Endodermal cell (in vitro differentiated cells): ENCODE measurements at regions not wholly inside any gene's neighbourhood (a gene's known extent, or its start where the extent isn't known, plus 50 kb on each side); places are given as distances from the start of the nearest gene placed in this dataset.

Experiments used
- DNase-seq: peaks from one replicate; pipeline ENCODE4 v3.0.0-alpha.2; 2017
- H3K27ac ChIP-seq: 2 replicates; pipeline ENCODE4 v1.5.1; 2013; ENCODE audit warnings: mild to moderate bottlenecking, low read depth, low read length, moderate library complexity
- H3K27me3 ChIP-seq: 2 replicates; pipeline ENCODE4 v1.6.1; 2013; ENCODE audit warnings: mild to moderate bottlenecking, low read length, moderate library complexity; ENCODE audit not compliant: insufficient read depth, control insufficient read depth, poor library complexity, severe bottlenecking
- H3K36me3 ChIP-seq: 2 replicates; pipeline ENCODE4 v1.7.0; 2013; ENCODE audit warnings: mild to moderate bottlenecking, low read length, moderate library complexity; ENCODE audit not compliant: control insufficient read depth, insufficient read depth
- H3K4me1 ChIP-seq: one replicate; pipeline ENCODE4 v1.7.0; 2013; ENCODE audit warnings: low read length; ENCODE audit not compliant: control insufficient read depth, insufficient read depth
- H3K4me3 ChIP-seq: 2 replicates; pipeline ENCODE4 v1.5.1; 2013; ENCODE audit warnings: mild to moderate bottlenecking, low read length, moderate library complexity
- H3K9ac ChIP-seq: 2 replicates; pipeline ENCODE4 v1.6.1; 2013; ENCODE audit warnings: mild to moderate bottlenecking, low read length, moderate library complexity; ENCODE audit not compliant: poor library complexity, severe bottlenecking; ENCODE audit errors: extremely low read depth
- H3K9me3 ChIP-seq: 2 replicates; pipeline ENCODE4 v1.6.1; 2013; ENCODE audit warnings: mild to moderate bottlenecking, low read length, moderate library complexity; ENCODE audit not compliant: control insufficient read depth
- H3K27ac Mint-ChIP-seq: 2 replicates; pipeline ENCODE4 v1.8.0; 2020; ENCODE audit warnings: mixed read lengths
- H3K27me3 Mint-ChIP-seq: 2 replicates; pipeline ENCODE4 v1.8.0; 2021; ENCODE audit warnings: mild to moderate bottlenecking, mixed read lengths; ENCODE audit not compliant: insufficient read depth
- H3K36me3 Mint-ChIP-seq: 2 replicates; pipeline ENCODE4 v1.8.0; 2020; ENCODE audit warnings: low read depth, mixed read lengths
- H3K4me1 Mint-ChIP-seq: 2 replicates; pipeline ENCODE4 v1.8.0; 2020; ENCODE audit warnings: mixed read lengths
- H3K4me3 Mint-ChIP-seq: 2 replicates; pipeline ENCODE4 v1.8.0; 2020; ENCODE audit warnings: mild to moderate bottlenecking, moderate library complexity, mixed read lengths
- H3K9me3 Mint-ChIP-seq: 2 replicates; pipeline ENCODE4 v1.8.0; 2020; ENCODE audit warnings: mild to moderate bottlenecking, mixed read lengths
- CTCF ChIP-seq: fragments of 200-600 bp; sonication (generic); conservative IDR thresholded peaks from 2 replicates; pipeline ENCODE4 v1.5.0; 2021; ENCODE audit warnings: antibody characterized with exemption, mild to moderate bottlenecking
- WGBS, 2 experiments: methylation state at CpG; one replicate each; pipeline versions ENCODE4 v1.1.5 to v1.1.7; 2013; ENCODE audit warnings: missing lambda C conversion rate in 2 of 2, mixed read lengths in 1 of 2; ENCODE audit not compliant: insufficient coverage in 1 of 2, insufficient read length in 1 of 2; 5-methylcytosine and 5-hydroxymethylcytosine counted together

GRCh38 chr7:46256870-46257661 lies 336.0 kb upstream of the IGFBP3 start:
- 78 to 91% methylated on average over 4 to 8 of the region's 8 CpGs for WGBS, 2 experiments
- peaks cover 42% of the 10 kb centered on the region for H3K9me3 Mint-ChIP-seq

GRCh38 chr7:46253520-46253919 lies 332.4 kb upstream of the IGFBP3 start:
- Histone ChIP-seq H3K9ac (no peak overlapping the region), H3K27me3 (no peaks in the 10 kb centered on the region), H3K36me3 (no peaks in the 10 kb centered on the region), H3K27ac (no peak overlapping the region), H3K4me1 (no peaks in the 10 kb centered on the region), H3K4me3 (no peak overlapping the region), H3K9me3 (peaks cover 24% of the 10 kb centered on the region)
- no peaks in the 10 kb centered on the region for H3K27me3 Mint-ChIP-seq
- H3K36me3 Mint-ChIP-seq, result no peaks in the 10 kb centered on the region
- DNase-seq, result no peak
- no peaks in the 10 kb centered on the region for H3K4me1 Mint-ChIP-seq
- no peak overlapping the region for H3K4me3 Mint-ChIP-seq
- no peak overlapping the region for H3K27ac Mint-ChIP-seq
- peaks cover 13% of the 10 kb centered on the region for H3K9me3 Mint-ChIP-seq
- 80 to 94% methylated on average over 1 of the region's 1 CpG for WGBS, 2 experiments
- TF ChIP-seq CTCF, result no peak

More at GRCh38 chr7:46256870-46257661, 336.0 kb upstream of the IGFBP3 start:
- TF ChIP-seq CTCF, result no peak
- Histone ChIP-seq H3K9me3 (peaks cover 37% of the 10 kb centered on the region), H3K36me3 (no peaks in the 10 kb centered on the region), H3K27me3 (no peaks in the 10 kb centered on the region), H3K4me3 (no peak overlapping the region), H3K4me1 (no peaks in the 10 kb centered on the region), H3K27ac (no peak overlapping the region), H3K9ac (no peak overlapping the region)
- no peak overlapping the region for H3K4me3 Mint-ChIP-seq
- peaks cover 2% of the 10 kb centered on the region for H3K36me3 Mint-ChIP-seq
- H3K4me1 Mint-ChIP-seq, result no peaks in the 10 kb centered on the region
- no peak overlapping the region for H3K27ac Mint-ChIP-seq
- no peaks in the 10 kb centered on the region for H3K27me3 Mint-ChIP-seq
- DNase-seq, result no peak

- no peaks in the 10 kb centered on the region for H3K36me3 Mint-ChIP-seq
- peaks cover 5% of the 10 kb centered on the region for H3K9me3 Mint-ChIP-seq
- Histone ChIP-seq H3K36me3 (no peaks in the 10 kb centered on the region), H3K4me1 (no peaks in the 10 kb centered on the region), H3K9ac (no peak overlapping the region), H3K27me3 (no peaks in the 10 kb centered on the region), H3K9me3 (peaks cover 4% of the 10 kb centered on the region), H3K4me3 (no peak overlapping the region), H3K27ac (no peak overlapping the region)
- TF ChIP-seq CTCF, result no peak
- no peaks in the 10 kb centered on the region for H3K27me3 Mint-ChIP-seq
- no peak for DNase-seq
- no peaks in the 10 kb centered on the region for H3K4me1 Mint-ChIP-seq
- no peak overlapping the region for H3K27ac Mint-ChIP-seq
- 78% methylated on average over 1 of the region's 1 CpG; no CpG with 5 or more reads in 1 of the 2 experiments for WGBS, 2 experiments
- H3K4me3 Mint-ChIP-seq, result no peak overlapping the region
Measured at GRCh38 chr7:46247664-46248063, 326.6 kb upstream of the IGFBP3 start.
